Vagina (tissue), 2 donors: ENCODE measurements at regions not wholly inside any gene's neighbourhood (a gene's known extent, or its start where the extent isn't known, plus 50 kb on each side); places are given as distances from the start of the nearest gene placed in this dataset.

Source experiments
- DNase-seq, 2 donors: peaks; one replicate each; pipeline ENCODE4 v3.0.0-alpha.2; 2017; ENCODE audit errors: extremely low spot score in 2 of 2
- H3K27ac ChIP-seq: fragments of 200-600 bp; sonication (generic); one replicate; pipeline ENCODE4 v1.5.1; 2019
- H3K27me3 ChIP-seq: fragments of 200-600 bp; sonication (generic); one replicate; pipeline ENCODE4 v1.5.1; 2019
- H3K36me3 ChIP-seq, 2 donors: fragments of 200-600 bp; sonication (generic); one replicate each; pipeline ENCODE4 v1.5.1; 2017 to 2019
- H3K4me1 ChIP-seq: fragments of 200-600 bp; sonication (generic); one replicate; pipeline ENCODE4 v1.5.1; 2019
- H3K4me3 ChIP-seq, 2 donors: fragments of 200-600 bp; sonication (generic); 1 replicate in 1 of 2; 2 replicates in 1 of 2; pipeline ENCODE4 v1.5.1; 2016 to 2019
- H3K9me3 ChIP-seq: fragments of 200-600 bp; sonication (generic); one replicate; pipeline ENCODE4 v1.5.1; 2019
- POLR2A ChIP-seq, 2 donors: fragments of 450-650 bp; IDR thresholded peaks; one replicate each; pipeline ENCODE4 v1.6.1; 2017; ENCODE audit warnings: antibody characterized with exemption in 2 of 2, mild to moderate bottlenecking in 2 of 2, moderate library complexity in 2 of 2
- POLR2AphosphoS5 ChIP-seq, 2 donors: sonication (generic); formaldehyde crosslinking; IDR thresholded peaks; one replicate each; pipeline ENCODE4 v1.9.0; 2017; ENCODE audit warnings: antibody characterized with exemption in 2 of 2, mild to moderate bottlenecking in 2 of 2, low read depth in 1 of 2; ENCODE audit not compliant: insufficient read depth in 1 of 2
- intact Hi-C: fragments of 100-400 bp; cut with DNase I; formaldehyde crosslinking; loops from one replicate; pipeline ENCODE4 v1.15.1; 2023
- TF ChIP-seq, protein P1 (sequence below), 3 experiments: fragments of 450-650 bp in 2 of 3; fragments of 200-600 bp in 1 of 3; sonication (generic) in 1 of 3; IDR thresholded peaks; one replicate each; pipeline ENCODE4 v1.5.1; 2017 to 2019; ENCODE audit warnings: antibody characterized with exemption in 3 of 3, mild to moderate bottlenecking in 2 of 3, moderate library complexity in 2 of 3

DNA sequence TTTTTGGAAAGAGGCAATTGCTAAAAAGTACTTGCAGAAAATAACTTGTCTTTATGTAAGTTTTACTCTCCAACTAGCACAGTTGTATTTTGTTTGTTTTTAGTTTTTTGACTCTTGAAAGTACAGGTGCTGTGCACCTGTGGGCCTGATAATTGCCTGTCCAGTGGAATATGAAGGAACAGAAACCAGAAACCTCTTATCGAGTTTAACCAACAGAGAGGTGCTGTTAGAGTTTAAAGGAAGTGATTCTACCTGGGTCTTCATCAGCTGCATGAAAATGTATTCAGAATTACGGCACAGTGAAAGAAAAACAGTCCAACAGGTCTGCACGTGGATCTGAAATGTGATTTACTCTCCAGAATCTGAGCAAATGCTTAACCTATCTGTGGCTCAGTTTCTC lies 326.6 kb upstream of the POM121L12 start:
- DNase-seq, result no peak
- no peak overlapping the region for H3K27ac ChIP-seq
- intact Hi-C loops, result no loop called here
- H3K9me3 ChIP-seq, result no peaks in the 10 kb centered on the region
- no peaks in the 10 kb centered on the region for H3K27me3 ChIP-seq
- no peak overlapping the region for H3K4me3 ChIP-seq
- H3K4me1 ChIP-seq, result no peaks in the 10 kb centered on the region
- TF ChIP-seq POLR2A (IDR thresholded peaks at IDR 0.05), result no peak
- no peak for TF ChIP-seq POLR2AphosphoS5 (IDR thresholded peaks at IDR 0.05; ENCODE audit: insufficient read depth in 1 of 2, low read depth in 1 of 2)
- TF ChIP-seq, protein P1, sequence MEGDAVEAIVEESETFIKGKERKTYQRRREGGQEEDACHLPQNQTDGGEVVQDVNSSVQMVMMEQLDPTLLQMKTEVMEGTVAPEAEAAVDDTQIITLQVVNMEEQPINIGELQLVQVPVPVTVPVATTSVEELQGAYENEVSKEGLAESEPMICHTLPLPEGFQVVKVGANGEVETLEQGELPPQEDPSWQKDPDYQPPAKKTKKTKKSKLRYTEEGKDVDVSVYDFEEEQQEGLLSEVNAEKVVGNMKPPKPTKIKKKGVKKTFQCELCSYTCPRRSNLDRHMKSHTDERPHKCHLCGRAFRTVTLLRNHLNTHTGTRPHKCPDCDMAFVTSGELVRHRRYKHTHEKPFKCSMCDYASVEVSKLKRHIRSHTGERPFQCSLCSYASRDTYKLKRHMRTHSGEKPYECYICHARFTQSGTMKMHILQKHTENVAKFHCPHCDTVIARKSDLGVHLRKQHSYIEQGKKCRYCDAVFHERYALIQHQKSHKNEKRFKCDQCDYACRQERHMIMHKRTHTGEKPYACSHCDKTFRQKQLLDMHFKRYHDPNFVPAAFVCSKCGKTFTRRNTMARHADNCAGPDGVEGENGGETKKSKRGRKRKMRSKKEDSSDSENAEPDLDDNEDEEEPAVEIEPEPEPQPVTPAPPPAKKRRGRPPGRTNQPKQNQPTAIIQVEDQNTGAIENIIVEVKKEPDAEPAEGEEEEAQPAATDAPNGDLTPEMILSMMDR (IDR thresholded peaks at IDR 0.05), result no peak
- no peaks in the 10 kb centered on the region for H3K36me3 ChIP-seq

DNA sequence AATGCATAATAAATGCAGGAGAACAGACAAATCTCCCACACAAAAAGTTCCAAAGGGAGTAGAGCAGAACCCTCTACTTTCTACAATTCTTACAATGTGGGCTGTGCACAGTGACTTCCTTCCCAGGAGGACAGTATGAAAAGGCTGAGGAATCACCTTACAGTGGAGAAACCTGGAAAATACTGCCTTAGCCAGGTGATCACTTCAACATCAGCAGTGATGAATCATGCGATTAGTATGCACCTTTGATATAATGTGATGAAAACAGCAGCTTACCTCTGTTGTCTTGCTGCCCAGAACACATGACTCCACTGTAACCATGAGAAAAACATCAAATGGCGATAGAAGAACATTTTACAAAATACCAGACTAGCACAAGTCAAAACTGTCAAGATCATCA lies 329.7 kb upstream of the POM121L12 start:
- H3K27ac ChIP-seq, result no peak overlapping the region
- no peaks in the 10 kb centered on the region for H3K27me3 ChIP-seq
- no peaks in the 10 kb centered on the region for H3K4me1 ChIP-seq
- no peak overlapping the region for H3K4me3 ChIP-seq
- DNase-seq, result no peak
- no peaks in the 10 kb centered on the region for H3K9me3 ChIP-seq
- intact Hi-C loops, result no loop called here
- no peaks in the 10 kb centered on the region for H3K36me3 ChIP-seq
- no peak for TF ChIP-seq POLR2A (IDR thresholded peaks at IDR 0.05)
- TF ChIP-seq POLR2AphosphoS5 (IDR thresholded peaks at IDR 0.05; ENCODE audit: insufficient read depth in 1 of 2, low read depth in 1 of 2), result no peak
- TF ChIP-seq, protein P1 (IDR thresholded peaks at IDR 0.05), result no peak

DNA sequence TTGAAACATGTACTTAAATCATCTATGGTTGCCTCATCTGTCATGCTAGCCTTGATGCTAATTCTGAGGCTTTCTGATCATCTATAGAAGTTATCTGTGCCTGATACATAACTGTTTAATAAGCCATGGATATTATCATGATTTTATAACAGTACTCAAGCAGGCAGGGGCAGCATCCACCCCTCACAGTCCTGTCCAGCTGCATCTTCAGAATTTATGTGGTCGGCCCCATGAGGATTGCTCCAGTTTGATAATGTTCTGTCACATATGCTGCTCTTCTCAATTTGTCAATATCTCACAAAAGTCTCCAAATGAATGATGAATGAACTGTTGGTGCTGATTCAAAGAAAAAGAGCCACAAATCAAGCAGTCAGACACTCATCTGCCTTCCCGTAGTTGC lies 335.1 kb upstream of the POM121L12 start:
- Histone ChIP-seq H3K27ac (no peak overlapping the region), H3K4me1 (no peaks in the 10 kb centered on the region), H3K9me3 (no peaks in the 10 kb centered on the region), H3K36me3 (no peaks in the 10 kb centered on the region), H3K27me3 (no peaks in the 10 kb centered on the region), H3K4me3 (no peak overlapping the region)
- TF ChIP-seq POLR2A (IDR thresholded peaks at IDR 0.05) (no peak), POLR2AphosphoS5 (IDR thresholded peaks at IDR 0.05; ENCODE audit: insufficient read depth in 1 of 2, low read depth in 1 of 2) (no peak)
- TF ChIP-seq, protein P1 (IDR thresholded peaks at IDR 0.05), result no peak
- DNase-seq, result no peak
- intact Hi-C loops, result no loop called here

DNA sequence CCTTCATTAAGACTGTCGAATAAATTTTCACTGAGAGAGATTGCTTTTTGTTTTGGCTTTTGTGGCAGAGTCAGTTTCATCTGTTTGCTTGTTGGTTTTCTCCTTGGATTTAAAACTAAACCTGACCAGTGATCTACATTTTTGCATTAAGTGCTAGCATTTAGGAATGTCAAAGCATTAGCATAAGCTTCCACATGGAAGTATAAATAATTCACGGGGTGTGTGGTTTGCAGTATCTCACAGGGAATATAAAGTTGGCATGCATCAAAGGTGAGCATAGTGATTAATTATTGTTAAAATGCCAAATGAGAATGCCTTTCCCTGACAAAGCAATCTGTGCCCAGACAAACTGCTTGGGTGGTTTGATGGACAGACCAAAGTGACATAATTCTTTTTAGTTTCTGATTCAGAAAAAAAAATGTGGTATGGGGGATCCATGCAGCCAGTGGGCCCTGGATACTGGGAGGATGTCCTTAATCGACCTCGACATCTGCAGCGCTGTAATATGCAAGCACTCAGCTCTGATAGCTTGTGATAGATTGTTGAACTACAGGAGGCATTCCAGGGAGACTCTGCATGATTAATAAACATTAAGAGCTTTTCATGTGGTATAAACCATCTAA lies 339.3 kb upstream of the POM121L12 start:
- intact Hi-C loops, result no loop called here
- TF ChIP-seq, protein P1 (IDR thresholded peaks at IDR 0.05), result no peak
- no peak for TF ChIP-seq POLR2A (IDR thresholded peaks at IDR 0.05)
- TF ChIP-seq POLR2AphosphoS5 (IDR thresholded peaks at IDR 0.05; ENCODE audit: insufficient read depth in 1 of 2, low read depth in 1 of 2), result no peak
- Histone ChIP-seq H3K27me3 (no peaks in the 10 kb centered on the region), H3K27ac (no peak overlapping the region), H3K36me3 (no peaks in the 10 kb centered on the region), H3K4me3 (no peak overlapping the region), H3K4me1 (no peaks in the 10 kb centered on the region), H3K9me3 (no peaks in the 10 kb centered on the region)
- no peak for DNase-seq

DNA sequence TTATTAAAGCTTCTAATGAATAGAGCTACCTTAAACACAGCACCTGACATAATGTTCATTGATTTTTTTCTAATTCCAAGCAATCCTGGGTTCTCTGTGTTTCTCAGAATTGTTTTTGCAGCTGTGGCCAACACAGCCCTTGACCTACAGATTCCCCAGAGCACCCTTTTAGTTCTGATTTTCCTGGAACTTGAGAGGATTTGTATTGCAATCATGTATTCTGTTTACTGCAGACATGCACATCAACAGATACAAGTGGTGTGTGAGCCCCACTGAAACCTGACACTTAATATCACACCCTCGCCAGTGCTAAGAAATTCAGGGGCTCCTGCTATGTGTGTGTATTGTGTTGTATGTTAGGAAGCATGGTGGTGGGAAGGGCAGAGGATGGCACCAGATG lies 344.2 kb upstream of the POM121L12 start:
- no peaks in the 10 kb centered on the region for H3K36me3 ChIP-seq
- no peaks in the 10 kb centered on the region for H3K27me3 ChIP-seq
- no peaks in the 10 kb centered on the region for H3K4me1 ChIP-seq
- intact Hi-C loops, result no loop called here
- no peak overlapping the region for H3K27ac ChIP-seq
- no peak for DNase-seq
- no peak overlapping the region for H3K4me3 ChIP-seq
- TF ChIP-seq POLR2AphosphoS5 (IDR thresholded peaks at IDR 0.05; ENCODE audit: insufficient read depth in 1 of 2, low read depth in 1 of 2), result no peak
- no peak for TF ChIP-seq POLR2A (IDR thresholded peaks at IDR 0.05)
- TF ChIP-seq, protein P1 (IDR thresholded peaks at IDR 0.05), result no peak
- no peaks in the 10 kb centered on the region for H3K9me3 ChIP-seq
